ENCODE measurements at regions not wholly inside any gene's neighbourhood (a gene's known extent, or its start where the extent isn't known, plus 50 kb on each side); places are given as distances from the start of the nearest gene placed in this dataset.

GRCh38 chr4:111992351-111993168, 152.7 kb upstream of the FAM241A start:
- Histone ChIP-seq H3K27me3 (ENCODE audit: control insufficient read depth, insufficient read depth, low read length) (no peaks in the 10 kb centered on the region), H3K27ac (ENCODE audit: low read length) (no peak overlapping the region), H3K4me1 (ENCODE audit: control insufficient read depth, insufficient read depth, low read length) (no peaks in the 10 kb centered on the region), H3K4me3 (ENCODE audit: low read depth in 2 of 2, low read length in 2 of 2) (no peak overlapping the region), H3K36me3 (ENCODE audit: control insufficient read depth, insufficient read depth, low read length) (no peaks in the 10 kb centered on the region), H3K9me3 (ENCODE audit: control insufficient read depth, insufficient read depth, low read depth, low read length) (no peaks in the 10 kb centered on the region)
- no TSS peak for BruUV-seq (replicated peaks)
- ATAC-seq (no peak), DNase-seq (ENCODE audit: low read depth, low spot score) (no peak)
- CTCF ChIA-PET, result no interaction called here
- intact Hi-C loops (cut with micrococcal nuclease; ENCODE audit: unreplicated experiment) (no loop called here), in situ Hi-C loops (cut with HindIII; ENCODE audit: low pct_unique_long_range_greater_than_20kb, low sequenced_read_pairs) (no loop called here)
- POLR2A ChIA-PET, result no interaction called here
- TF ChIP-seq REST (IDR thresholded peaks at IDR 0.05; ENCODE audit: insufficient read depth in 1 of 2, low read depth in 2 of 2, low read length in 1 of 2) (no peak), TCF7L2 (IDR thresholded peaks at IDR 0.05; ENCODE audit: low read depth, low read length) (no peak), POLR2AphosphoS5 (IDR thresholded peaks at IDR 0.05; ENCODE audit: low read depth, low read length) (no peak), SIN3A (IDR thresholded peaks at IDR 0.05; ENCODE audit: borderline replicate concordance, insufficient read depth, low read depth, low read length) (no peak)
- TF ChIP-seq, protein P1, sequence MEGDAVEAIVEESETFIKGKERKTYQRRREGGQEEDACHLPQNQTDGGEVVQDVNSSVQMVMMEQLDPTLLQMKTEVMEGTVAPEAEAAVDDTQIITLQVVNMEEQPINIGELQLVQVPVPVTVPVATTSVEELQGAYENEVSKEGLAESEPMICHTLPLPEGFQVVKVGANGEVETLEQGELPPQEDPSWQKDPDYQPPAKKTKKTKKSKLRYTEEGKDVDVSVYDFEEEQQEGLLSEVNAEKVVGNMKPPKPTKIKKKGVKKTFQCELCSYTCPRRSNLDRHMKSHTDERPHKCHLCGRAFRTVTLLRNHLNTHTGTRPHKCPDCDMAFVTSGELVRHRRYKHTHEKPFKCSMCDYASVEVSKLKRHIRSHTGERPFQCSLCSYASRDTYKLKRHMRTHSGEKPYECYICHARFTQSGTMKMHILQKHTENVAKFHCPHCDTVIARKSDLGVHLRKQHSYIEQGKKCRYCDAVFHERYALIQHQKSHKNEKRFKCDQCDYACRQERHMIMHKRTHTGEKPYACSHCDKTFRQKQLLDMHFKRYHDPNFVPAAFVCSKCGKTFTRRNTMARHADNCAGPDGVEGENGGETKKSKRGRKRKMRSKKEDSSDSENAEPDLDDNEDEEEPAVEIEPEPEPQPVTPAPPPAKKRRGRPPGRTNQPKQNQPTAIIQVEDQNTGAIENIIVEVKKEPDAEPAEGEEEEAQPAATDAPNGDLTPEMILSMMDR (IDR thresholded peaks at IDR 0.05), result no peak

DNA sequence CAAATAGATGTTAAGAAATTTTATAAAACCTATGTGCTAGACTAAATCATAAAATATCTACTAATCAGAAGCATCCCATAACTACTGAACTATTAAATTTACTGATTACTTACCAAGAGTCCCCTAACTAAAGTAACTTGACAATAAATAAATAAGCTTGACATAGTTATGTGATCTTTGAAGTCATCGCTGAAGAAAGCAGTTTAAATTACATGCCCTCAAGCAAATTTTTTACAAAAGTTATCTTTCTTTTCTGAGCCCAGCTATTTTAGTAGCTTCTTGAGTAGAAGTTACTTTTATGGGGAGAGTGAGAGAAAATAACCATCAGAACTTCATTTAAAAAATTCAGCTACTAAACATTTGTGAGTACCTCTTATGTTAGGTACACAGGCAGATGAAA, 150.9 kb upstream of the FAM241A start:
- no peaks in the 10 kb centered on the region for H3K36me3 ChIP-seq (ENCODE audit: control insufficient read depth, insufficient read depth, low read length)
- TF ChIP-seq REST (IDR thresholded peaks at IDR 0.05; ENCODE audit: insufficient read depth in 1 of 2, low read depth in 2 of 2, low read length in 1 of 2), result no peak
- TF ChIP-seq POLR2AphosphoS5 (IDR thresholded peaks at IDR 0.05; ENCODE audit: low read depth, low read length), result no peak
- TF ChIP-seq SIN3A (IDR thresholded peaks at IDR 0.05; ENCODE audit: borderline replicate concordance, insufficient read depth, low read depth, low read length), result no peak
- TF ChIP-seq TCF7L2 (IDR thresholded peaks at IDR 0.05; ENCODE audit: low read depth, low read length), result no peak
- TF ChIP-seq, protein P1 (IDR thresholded peaks at IDR 0.05), result no peak
- intact Hi-C loops (cut with micrococcal nuclease; ENCODE audit: unreplicated experiment), result no loop called here
- CTCF ChIA-PET, result no interaction called here
- in situ Hi-C loops (cut with HindIII; ENCODE audit: low pct_unique_long_range_greater_than_20kb, low sequenced_read_pairs), result no loop called here
- no TSS peak for BruUV-seq (replicated peaks)
- DNase-seq (ENCODE audit: low read depth, low spot score), result no peak
- no peaks in the 10 kb centered on the region for H3K27me3 ChIP-seq (ENCODE audit: control insufficient read depth, insufficient read depth, low read length)
- no peaks in the 10 kb centered on the region for H3K4me1 ChIP-seq (ENCODE audit: control insufficient read depth, insufficient read depth, low read length)
- no peak for ATAC-seq
- H3K9me3 ChIP-seq (ENCODE audit: control insufficient read depth, insufficient read depth, low read depth, low read length), result no peaks in the 10 kb centered on the region
- POLR2A ChIA-PET, result no interaction called here
- no peak overlapping the region for H3K4me3 ChIP-seq (ENCODE audit: low read depth in 2 of 2, low read length in 2 of 2)
- no peak overlapping the region for H3K27ac ChIP-seq (ENCODE audit: low read length)
